ENCODE measurements at regions not wholly inside any gene's neighbourhood (a gene's known extent, or its start where the extent isn't known, plus 50 kb on each side); places are given as distances from the start of the nearest gene placed in this dataset.

DNA sequence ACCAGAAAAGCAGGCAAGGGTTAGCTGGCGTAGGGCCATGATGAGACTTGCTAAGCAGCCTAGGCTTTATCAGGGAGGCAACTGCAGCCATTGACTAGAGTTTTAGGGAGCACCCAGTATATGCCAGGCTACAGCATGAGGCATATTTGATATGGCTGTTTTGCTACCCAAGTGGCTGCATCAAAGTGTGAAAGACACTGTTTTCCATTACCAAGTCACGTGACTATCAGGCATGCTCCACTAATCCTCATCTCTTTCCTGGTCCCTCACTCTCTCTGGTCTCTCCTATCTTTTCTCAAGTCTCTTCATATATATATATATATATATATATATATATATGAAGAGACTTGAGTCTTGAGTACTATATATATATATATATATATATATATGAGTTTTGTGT, 206.7 kb upstream of the POU3F1 start:
- no peak for DNase-seq (ENCODE audit: low read depth)
- no peak for TF ChIP-seq CTCF (conservative IDR thresholded peaks at IDR 0.05; ENCODE audit: low read depth, low read length)
- no peak overlapping the region for H3K4me3 ChIP-seq (ENCODE audit: low read depth, low read length)

DNA sequence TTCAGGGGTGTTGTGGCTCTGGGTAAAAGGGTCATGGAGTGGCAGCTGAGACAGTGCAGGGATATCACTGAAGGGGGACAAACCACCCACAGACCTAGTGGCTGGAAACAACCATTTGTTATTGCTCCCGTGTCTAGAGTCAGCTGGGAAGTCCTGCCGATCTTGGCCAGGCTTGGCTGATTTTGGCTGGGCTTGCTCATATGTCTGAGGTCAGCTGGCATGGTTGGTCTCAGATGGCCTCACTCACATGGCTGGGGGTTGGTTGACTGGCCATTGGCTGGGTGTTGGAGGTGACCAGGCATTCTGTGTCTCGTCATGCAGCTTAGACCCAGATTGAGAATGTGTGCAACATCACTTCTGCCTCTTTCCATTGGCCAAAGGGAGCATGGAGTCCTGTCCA, 203.8 kb upstream of the POU3F1 start:
- H3K4me3 ChIP-seq (ENCODE audit: low read depth, low read length) = no peak overlapping the region
- TF ChIP-seq CTCF (conservative IDR thresholded peaks at IDR 0.05; ENCODE audit: low read depth, low read length) = no peak
- DNase-seq (ENCODE audit: low read depth) = no peak

- DNase-seq (ENCODE audit: low read depth) = no peak
- no peak overlapping the region for H3K4me3 ChIP-seq (ENCODE audit: low read depth, low read length)
- TF ChIP-seq CTCF (conservative IDR thresholded peaks at IDR 0.05; ENCODE audit: low read depth, low read length) = no peak
These were observed 202.4 kb upstream of the POU3F1 start for GRCh38 chr1:38249001-38249400.

GRCh38 chr1:38246955-38247952, 200.7 kb upstream of the POU3F1 start:
- peak; percentile 31 for DNase-seq (ENCODE audit: low read depth)
- no peak overlapping the region for H3K4me3 ChIP-seq (ENCODE audit: low read depth, low read length)
- TF ChIP-seq CTCF (conservative IDR thresholded peaks at IDR 0.05; ENCODE audit: low read depth, low read length) = no peak

GRCh38 chr1:38244218-38244845, 197.7 kb upstream of the POU3F1 start:
- DNase-seq (ENCODE audit: low read depth) = no peak
- no peak for TF ChIP-seq CTCF (conservative IDR thresholded peaks at IDR 0.05; ENCODE audit: low read depth, low read length)
- H3K4me3 ChIP-seq (ENCODE audit: low read depth, low read length) = no peak overlapping the region

DNA sequence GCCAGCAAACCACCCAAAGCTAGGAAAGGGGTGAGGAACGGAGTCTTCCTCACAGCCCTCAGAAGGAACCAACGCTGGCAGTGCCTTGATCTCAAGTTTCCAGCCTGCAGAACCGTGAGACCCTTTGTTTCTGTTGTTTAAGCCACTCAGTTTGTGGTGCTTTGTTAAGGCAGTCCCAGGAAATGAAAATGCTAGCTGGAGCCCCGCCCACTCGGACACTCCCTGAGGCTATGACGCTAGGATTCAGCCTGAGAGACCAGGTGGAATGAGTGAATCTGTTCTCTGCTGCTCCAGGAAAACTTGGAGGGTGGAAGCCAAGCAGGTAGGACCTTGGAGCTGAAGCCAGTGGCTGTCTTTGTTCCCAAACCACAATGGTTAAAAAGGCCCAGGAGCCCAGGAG, 196.5 kb upstream of the POU3F1 start:
- no peak overlapping the region for H3K4me3 ChIP-seq (ENCODE audit: low read depth, low read length)
- no peak for DNase-seq (ENCODE audit: low read depth)
- no peak for TF ChIP-seq CTCF (conservative IDR thresholded peaks at IDR 0.05; ENCODE audit: low read depth, low read length)
